HG03460 (cell line): ENCODE measurements at regions not wholly inside any gene's neighbourhood (a gene's known extent, or its start where the extent isn't known, plus 50 kb on each side); places are given as distances from the start of the nearest gene placed in this dataset.

Experiments used
- ATAC-seq: cut with Tn5 transposase; IDR thresholded peaks from one replicate; pipeline ENCODE4 v1.9.1; 2021; ENCODE audit not compliant: unreplicated experiment

- ATAC-seq: no peak
Observed at GRCh38 chr15:48038221-48038620, 82.6 kb upstream of the SLC24A5 start.

GRCh38 chr15:48040166-48040817, 80.5 kb upstream of the SLC24A5 start:
- no peak for ATAC-seq

GRCh38 chr15:48041454-48041853, 79.3 kb upstream of the SLC24A5 start:
- ATAC-seq: no peak

GRCh38 chr15:48046813-48047438, 73.9 kb upstream of the SLC24A5 start:
- no peak for ATAC-seq

- ATAC-seq: no peak
Observed at GRCh38 chr15:48049736-48050135, 71.1 kb upstream of the SLC24A5 start.

- ATAC-seq: no peak
Observed at GRCh38 chr15:48052946-48053345, 67.8 kb upstream of the SLC24A5 start.

- no peak for ATAC-seq
Observed at GRCh38 chr15:48058371-48058770, 62.4 kb upstream of the SLC24A5 start.

- no peak for ATAC-seq
Observed at GRCh38 chr15:48059791-48060190, 61.0 kb upstream of the SLC24A5 start.

- no peak for ATAC-seq
Observed at GRCh38 chr15:48060396-48060795, 60.4 kb upstream of the SLC24A5 start.

GRCh38 chr15:48061605-48062004, 59.2 kb upstream of the SLC24A5 start:
- ATAC-seq: no peak

GRCh38 chr15:48062148-48062872, 58.5 kb upstream of the SLC24A5 start:
- ATAC-seq: no peak

GRCh38 chr15:48063411-48063985, 57.3 kb upstream of the SLC24A5 start:
- ATAC-seq: no peak

GRCh38 chr15:48064421-48064820, 56.4 kb upstream of the SLC24A5 start:
- ATAC-seq: no peak

- no peak for ATAC-seq
Observed at GRCh38 chr15:48066456-48066855, 54.3 kb upstream of the SLC24A5 start.
